ENCODE measurements at regions not wholly inside any gene's neighbourhood (a gene's known extent, or its start where the extent isn't known, plus 50 kb on each side); places are given as distances from the start of the nearest gene placed in this dataset.
A peak's percentile ranks its signal among the peaks of the same experiment; 100 is the strongest.

GRCh38 chr20:51219544-51219943 lies 196.6 kb upstream of the KCNG1 start:
- DNase-seq (ENCODE audit: low read depth in 1 of 2, low spot score in 1 of 2): no peak
- TF ChIP-seq JUND (IDR thresholded peaks at IDR 0.05; ENCODE audit: low read depth): no peak
- in situ Hi-C loops (cut with HindIII; ENCODE audit: low pct_unique_long_range_greater_than_20kb, low sequenced_read_pairs): no loop called here

- DNase-seq (ENCODE audit: low read depth in 1 of 2, low spot score in 1 of 2): no peak
- in situ Hi-C loops (cut with HindIII; ENCODE audit: low pct_unique_long_range_greater_than_20kb, low sequenced_read_pairs): no loop called here
- TF ChIP-seq JUND (IDR thresholded peaks at IDR 0.05; ENCODE audit: low read depth): no peak
Measured at GRCh38 chr20:51218603-51219002, 195.7 kb upstream of the KCNG1 start.

- in situ Hi-C loops (cut with HindIII; ENCODE audit: low pct_unique_long_range_greater_than_20kb, low sequenced_read_pairs): no loop called here
- no peak for TF ChIP-seq JUND (IDR thresholded peaks at IDR 0.05; ENCODE audit: low read depth)
- no peak for DNase-seq (ENCODE audit: low read depth in 1 of 2, low spot score in 1 of 2)
Measured at GRCh38 chr20:51217347-51218045, 194.6 kb upstream of the KCNG1 start.

GRCh38 chr20:51216850-51217249 lies 193.9 kb upstream of the KCNG1 start:
- DNase-seq (ENCODE audit: low read depth in 1 of 2, low spot score in 1 of 2): no peak
- TF ChIP-seq JUND (IDR thresholded peaks at IDR 0.05; ENCODE audit: low read depth): no peak
- in situ Hi-C loops (cut with HindIII; ENCODE audit: low pct_unique_long_range_greater_than_20kb, low sequenced_read_pairs): no loop called here

- in situ Hi-C loops (cut with HindIII; ENCODE audit: low pct_unique_long_range_greater_than_20kb, low sequenced_read_pairs): no loop called here
- TF ChIP-seq JUND (IDR thresholded peaks at IDR 0.05; ENCODE audit: low read depth): no peak
- no peak for DNase-seq (ENCODE audit: low read depth in 1 of 2, low spot score in 1 of 2)
Measured at GRCh38 chr20:51212816-51213215, 189.9 kb upstream of the KCNG1 start.

- TF ChIP-seq JUND (IDR thresholded peaks at IDR 0.05; ENCODE audit: low read depth): no peak
- in situ Hi-C loops (cut with HindIII; ENCODE audit: low pct_unique_long_range_greater_than_20kb, low sequenced_read_pairs): no loop called here
- no peak for DNase-seq (ENCODE audit: low read depth in 1 of 2, low spot score in 1 of 2)
Measured at GRCh38 chr20:51211191-51211590, 188.3 kb upstream of the KCNG1 start.

- no peak for DNase-seq (ENCODE audit: low read depth in 1 of 2, low spot score in 1 of 2)
- in situ Hi-C loops (cut with HindIII; ENCODE audit: low pct_unique_long_range_greater_than_20kb, low sequenced_read_pairs): no loop called here
- TF ChIP-seq JUND (IDR thresholded peaks at IDR 0.05; ENCODE audit: low read depth): no peak
Measured at GRCh38 chr20:51210084-51210483, 187.2 kb upstream of the KCNG1 start.

- in situ Hi-C loops (cut with HindIII; ENCODE audit: low pct_unique_long_range_greater_than_20kb, low sequenced_read_pairs): no loop called here
- TF ChIP-seq JUND (IDR thresholded peaks at IDR 0.05; ENCODE audit: low read depth): no peak
- DNase-seq (ENCODE audit: low read depth in 1 of 2, low spot score in 1 of 2): no peak
Measured at GRCh38 chr20:51208162-51208561, 185.3 kb upstream of the KCNG1 start.

- in situ Hi-C loops (cut with HindIII; ENCODE audit: low pct_unique_long_range_greater_than_20kb, low sequenced_read_pairs): no loop called here
- no peak for TF ChIP-seq JUND (IDR thresholded peaks at IDR 0.05; ENCODE audit: low read depth)
- DNase-seq (ENCODE audit: low read depth in 1 of 2, low spot score in 1 of 2): peak in 1 of 2 experiments; percentile 31
Measured at GRCh38 chr20:51206032-51206662, 183.2 kb upstream of the KCNG1 start.

GRCh38 chr20:51204794-51205193 lies 181.9 kb upstream of the KCNG1 start:
- in situ Hi-C loops (cut with HindIII; ENCODE audit: low pct_unique_long_range_greater_than_20kb, low sequenced_read_pairs): no loop called here

GRCh38 chr20:51204051-51204715 lies 181.3 kb upstream of the KCNG1 start:
- no peak for TF ChIP-seq JUND (IDR thresholded peaks at IDR 0.05; ENCODE audit: low read depth)
- DNase-seq (ENCODE audit: low read depth in 1 of 2, low spot score in 1 of 2): no peak
- in situ Hi-C loops (cut with HindIII; ENCODE audit: low pct_unique_long_range_greater_than_20kb, low sequenced_read_pairs): no loop called here

More at GRCh38 chr20:51204794-51205193, 181.9 kb upstream of the KCNG1 start:
- TF ChIP-seq JUND (IDR thresholded peaks at IDR 0.05; ENCODE audit: low read depth): no peak
- DNase-seq (ENCODE audit: low read depth in 1 of 2, low spot score in 1 of 2): no peak

- TF ChIP-seq JUND (IDR thresholded peaks at IDR 0.05; ENCODE audit: low read depth): no peak
- DNase-seq (ENCODE audit: low read depth in 1 of 2, low spot score in 1 of 2): no peak
- in situ Hi-C loops (cut with HindIII; ENCODE audit: low pct_unique_long_range_greater_than_20kb, low sequenced_read_pairs): no loop called here
Measured at GRCh38 chr20:51202304-51202703, 179.4 kb upstream of the KCNG1 start.

- no peak for TF ChIP-seq JUND (IDR thresholded peaks at IDR 0.05; ENCODE audit: low read depth)
- in situ Hi-C loops (cut with HindIII; ENCODE audit: low pct_unique_long_range_greater_than_20kb, low sequenced_read_pairs): no loop called here
- peak in 1 of 2 experiments; percentile 16 for DNase-seq (ENCODE audit: low read depth in 1 of 2, low spot score in 1 of 2)
Measured at GRCh38 chr20:51199920-51200319, 177.0 kb upstream of the KCNG1 start.
